HCT116 (cell line): ENCODE measurements at regions not wholly inside any gene's neighbourhood (a gene's known extent, or its start where the extent isn't known, plus 50 kb on each side); places are given as distances from the start of the nearest gene placed in this dataset.

Experiments used
- CTCF ChIP-seq, 3 experiments: fragments of 200-600 bp in 1 of 3; sonication (generic) in 1 of 3; IDR thresholded peaks in 2 of 3; conservative IDR thresholded peaks in 1 of 3; 2 replicates each; pipeline ENCODE4 v1.5.1; 2012 to 2017; ENCODE audit warnings: low read depth in 2 of 3, low read length in 2 of 3, antibody characterized with exemption in 1 of 3, borderline replicate concordance in 1 of 3, control low read depth in 1 of 3, mild to moderate bottlenecking in 1 of 3, mixed read lengths in 1 of 3, mixed run types in 1 of 3, moderate library complexity in 1 of 3; ENCODE audit not compliant: insufficient read depth in 1 of 3
- EZH2 ChIP-seq: fragments of 200-600 bp; sonication (generic); IDR thresholded peaks from 2 replicates; pipeline ENCODE4 v1.6.1; 2017; ENCODE audit warnings: antibody characterized with exemption, mixed run types
- EZH2phosphoT487 ChIP-seq: fragments of 200-600 bp; IDR thresholded peaks from 2 replicates; pipeline ENCODE4 v1.6.1; 2018; ENCODE audit warnings: antibody characterized with exemption, borderline replicate concordance
- POLR2A ChIP-seq: IDR thresholded peaks from 2 replicates; pipeline ENCODE4 v1.7.0; 2011; ENCODE audit warnings: borderline replicate concordance; ENCODE audit not compliant: insufficient read depth, insufficient read length; ENCODE audit errors: extremely low read depth
- POLR2AphosphoS5 ChIP-seq: IDR thresholded peaks from 2 replicates; pipeline ENCODE4 v1.6.1; 2011; ENCODE audit warnings: mild to moderate bottlenecking, low read depth, low read length, moderate library complexity
- SP1 ChIP-seq: IDR thresholded peaks from 2 replicates; pipeline ENCODE4 v1.6.1; 2012; ENCODE audit warnings: low read depth
- TCF7L2 ChIP-seq: IDR thresholded peaks from 2 replicates; pipeline ENCODE4 v1.7.0; 2011; ENCODE audit warnings: borderline replicate concordance, inconsistent platforms; ENCODE audit not compliant: insufficient read depth, insufficient read length; ENCODE audit errors: extremely low read depth
- TF ChIP-seq, protein P1 (sequence below): IDR thresholded peaks from 2 replicates; pipeline ENCODE4 v1.6.1; 2012

- no peak for TF ChIP-seq CTCF (IDR thresholded peaks at IDR 0.05 in 2 of 3, conservative IDR thresholded peaks at IDR 0.05 in 1 of 3; ENCODE audit: borderline replicate concordance in 1 of 3, insufficient read depth in 1 of 3, low read depth in 2 of 3, low read length in 2 of 3)
- TF ChIP-seq EZH2phosphoT487, result no peak
- no peak for TF ChIP-seq TCF7L2
- TF ChIP-seq POLR2AphosphoS5, result no peak
- TF ChIP-seq POLR2A, result no peak
- TF ChIP-seq SP1, result no peak
- TF ChIP-seq EZH2, result no peak
- TF ChIP-seq, protein P1, sequence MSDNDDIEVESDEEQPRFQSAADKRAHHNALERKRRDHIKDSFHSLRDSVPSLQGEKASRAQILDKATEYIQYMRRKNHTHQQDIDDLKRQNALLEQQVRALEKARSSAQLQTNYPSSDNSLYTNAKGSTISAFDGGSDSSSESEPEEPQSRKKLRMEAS, result no peak
These were observed 274.6 kb upstream of the KLF6 start for GRCh38 chr10:4059471-4060138.
